Amniotic epithelial cell (primary cell): ENCODE measurements at regions not wholly inside any gene's neighbourhood (a gene's known extent, or its start where the extent isn't known, plus 50 kb on each side); places are given as distances from the start of the nearest gene placed in this dataset.
A peak's percentile ranks its signal among the peaks of the same experiment; 100 is the strongest.

Source experiments
- DNase-seq: peaks from one replicate; pipeline ENCODE4 v3.0.0-alpha.2; 2010; ENCODE audit warnings: low read depth

GRCh38 chr5:6806668-6807067, 93.4 kb downstream of the TENT4A start:
- DNase-seq = no peak

DNA sequence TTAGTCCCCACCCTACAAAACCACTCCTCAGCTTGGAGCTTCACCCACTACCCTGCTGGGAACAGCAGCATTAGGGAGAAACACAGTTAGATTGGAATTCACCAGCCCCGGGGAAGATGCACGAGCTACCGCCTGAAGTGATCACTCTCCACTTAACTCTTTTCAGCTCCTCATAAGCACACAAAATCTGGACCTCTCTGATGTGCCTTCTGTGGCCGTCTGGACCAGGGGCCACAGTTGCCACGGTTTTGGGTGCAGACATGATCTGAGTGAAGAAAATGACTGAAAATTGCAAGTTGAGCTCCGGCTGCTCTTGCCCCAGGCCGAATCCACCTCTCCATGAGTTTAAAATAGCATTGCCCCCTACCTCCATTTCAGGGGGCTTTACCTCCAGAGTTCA, 95.2 kb downstream of the TENT4A start:
- no peak for DNase-seq

DNA sequence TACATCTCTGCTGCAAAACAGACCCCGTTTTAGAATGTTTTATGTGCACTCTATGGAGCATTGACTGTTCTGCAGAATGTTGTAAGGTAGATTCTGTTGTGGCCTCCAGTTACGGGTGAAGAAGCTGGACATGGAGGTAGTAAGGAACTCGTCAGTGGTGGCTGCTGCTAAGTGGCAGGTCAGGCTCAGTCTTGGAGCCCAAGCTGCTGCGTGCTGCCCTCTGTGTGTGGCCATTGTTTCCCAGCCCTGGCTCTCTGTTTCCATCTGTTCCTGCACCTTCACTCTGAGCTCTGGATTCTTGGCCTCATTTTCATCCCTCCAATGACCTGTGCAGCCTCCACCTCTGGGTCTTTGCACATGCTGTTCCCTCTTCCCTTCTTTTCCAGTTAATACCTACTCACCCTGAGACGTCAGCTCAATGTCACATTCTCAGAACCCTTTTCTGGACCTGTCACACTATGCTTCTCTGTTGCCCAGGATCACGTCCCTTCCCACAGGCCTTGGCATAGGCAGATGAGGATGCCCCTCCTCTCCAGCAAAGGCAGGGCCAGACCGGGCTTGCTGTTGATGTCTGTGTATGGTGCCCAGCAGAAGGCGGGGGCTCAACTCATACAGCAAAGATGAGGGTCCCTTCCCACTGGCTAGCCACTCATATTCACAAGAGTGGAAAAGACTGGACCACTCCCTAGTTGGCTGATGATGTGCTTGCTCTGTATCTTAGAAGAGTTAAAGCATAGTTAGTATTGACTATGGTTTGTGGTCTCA, 97.6 kb downstream of the TENT4A start:
- no peak for DNase-seq

DNA sequence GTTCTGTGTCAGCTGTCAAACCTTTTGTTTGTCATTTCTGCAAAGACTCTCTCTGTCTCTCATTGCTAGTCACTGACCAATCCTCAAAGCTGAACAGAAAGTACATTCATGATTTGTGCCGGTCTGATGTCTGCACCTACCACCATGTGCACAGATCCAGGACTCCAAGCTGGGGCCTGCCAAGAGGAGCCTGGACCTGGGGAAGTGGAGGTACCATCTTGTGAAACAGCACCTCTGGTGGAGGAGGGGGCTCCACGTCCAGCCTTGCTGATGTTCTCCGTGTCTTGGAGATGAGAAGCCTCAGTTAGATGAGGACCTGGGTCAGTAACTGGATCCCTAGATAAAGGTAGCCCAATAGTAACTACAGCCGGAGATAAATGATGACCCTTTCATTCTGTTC, 98.9 kb downstream of the TENT4A start:
- no peak for DNase-seq

DNA sequence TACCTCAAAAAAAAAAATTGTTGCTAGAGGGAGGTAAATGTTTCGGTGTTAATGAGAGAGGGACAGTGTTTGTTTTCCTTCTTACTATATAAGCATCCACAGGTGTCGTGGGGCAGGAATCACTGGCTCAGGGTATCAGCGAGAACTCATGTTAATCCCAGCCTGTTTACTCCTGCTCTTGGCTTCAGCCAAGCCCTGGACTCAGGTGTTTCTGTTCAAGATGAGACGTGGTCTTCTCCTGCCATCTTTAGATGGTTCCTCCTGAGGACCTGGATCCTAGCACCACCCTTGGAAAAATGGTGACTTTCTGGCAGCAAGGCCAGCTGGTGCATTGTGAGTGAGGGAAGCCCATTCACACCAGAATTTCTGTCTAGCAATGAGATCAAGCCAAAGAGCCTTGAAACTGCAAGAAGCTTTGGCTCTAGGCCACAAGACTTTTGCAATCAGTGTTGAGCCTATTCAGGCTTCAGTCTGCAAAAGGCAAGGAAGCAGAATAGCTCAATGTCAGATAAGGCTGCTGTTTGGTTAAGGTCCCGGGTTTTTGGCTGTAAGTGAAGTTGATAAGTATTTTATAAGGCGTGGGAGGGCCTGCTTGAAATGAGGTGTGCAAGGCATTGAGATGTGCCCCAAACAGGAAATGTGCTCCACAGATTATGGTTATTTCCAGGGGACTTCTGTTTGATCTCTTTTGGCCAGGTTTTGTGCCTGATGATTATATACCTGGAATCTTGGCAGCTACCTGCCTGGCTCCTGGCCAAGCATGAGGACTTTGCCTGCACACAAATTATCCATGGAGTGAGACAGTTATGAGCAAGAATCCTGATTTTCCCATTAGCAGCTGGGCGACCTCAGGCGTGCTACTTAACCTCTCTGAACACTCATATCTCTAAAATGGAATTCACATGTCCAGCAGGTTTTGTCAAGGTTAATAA, 99.8 kb downstream of the TENT4A start:
- DNase-seq = peak; percentile 29

DNA sequence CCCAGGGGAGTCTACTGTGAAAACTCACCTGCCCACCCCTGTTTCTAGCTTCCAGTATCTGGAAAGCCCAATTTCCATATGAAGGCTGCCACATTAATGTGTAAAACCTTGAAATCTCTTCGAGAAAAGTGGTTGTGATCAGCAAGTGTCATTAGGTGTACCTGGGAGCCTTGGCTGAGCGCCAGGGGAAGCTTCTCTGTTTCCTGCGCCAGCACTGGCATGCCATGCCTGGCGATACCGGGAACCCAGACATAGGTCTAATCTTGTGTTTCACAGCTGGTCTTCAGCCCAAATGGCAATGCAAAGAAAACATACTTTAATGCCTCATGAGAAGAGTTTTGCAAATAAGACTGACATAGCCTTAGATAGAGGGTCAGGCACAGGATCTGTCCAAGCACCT, 101.6 kb downstream of the TENT4A start:
- DNase-seq = no peak

DNA sequence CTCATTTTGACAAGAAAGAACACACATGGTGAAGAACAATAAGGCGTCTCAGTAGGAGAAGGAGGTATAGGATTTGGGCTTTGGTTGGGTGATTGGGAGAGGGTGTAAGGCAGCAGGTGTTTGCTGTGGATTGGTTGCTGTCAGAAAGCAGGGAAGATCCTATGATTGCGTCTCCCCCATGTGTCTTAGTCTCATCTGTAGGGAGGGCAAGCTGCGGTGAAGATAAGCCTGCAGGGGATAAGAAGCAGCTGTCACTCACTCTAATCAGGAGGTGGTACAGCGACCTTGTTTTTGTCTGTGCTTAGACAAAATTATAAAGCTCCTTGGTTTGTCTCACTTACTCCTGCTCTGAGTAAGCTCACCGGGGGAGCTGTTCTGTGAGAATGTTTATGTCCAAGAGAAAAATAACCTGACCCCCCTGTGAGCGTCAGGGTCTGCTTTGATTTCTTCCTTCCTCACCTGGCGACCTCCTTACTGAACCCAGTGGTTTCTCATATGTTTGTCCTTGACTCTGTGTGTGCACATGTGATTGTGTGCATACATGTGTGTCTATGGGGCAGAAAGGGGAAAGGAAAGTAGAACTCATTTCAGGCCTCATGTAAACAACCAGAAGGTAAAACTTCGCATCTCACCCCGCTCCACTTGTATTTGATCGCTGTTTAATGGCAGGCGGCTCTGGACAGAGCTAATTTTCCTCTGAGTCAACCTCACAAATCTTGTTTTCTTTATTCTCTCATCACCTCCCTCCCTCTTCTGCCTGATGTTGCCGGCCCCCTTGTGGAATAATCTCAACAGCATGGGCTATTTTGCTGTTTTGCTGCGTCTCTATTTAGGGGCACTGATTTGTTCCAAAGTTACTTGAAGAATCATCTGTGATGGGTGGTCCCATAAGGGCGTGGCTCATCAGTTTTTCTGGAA, 105.6 kb downstream of the TENT4A start:
- no peak for DNase-seq

DNA sequence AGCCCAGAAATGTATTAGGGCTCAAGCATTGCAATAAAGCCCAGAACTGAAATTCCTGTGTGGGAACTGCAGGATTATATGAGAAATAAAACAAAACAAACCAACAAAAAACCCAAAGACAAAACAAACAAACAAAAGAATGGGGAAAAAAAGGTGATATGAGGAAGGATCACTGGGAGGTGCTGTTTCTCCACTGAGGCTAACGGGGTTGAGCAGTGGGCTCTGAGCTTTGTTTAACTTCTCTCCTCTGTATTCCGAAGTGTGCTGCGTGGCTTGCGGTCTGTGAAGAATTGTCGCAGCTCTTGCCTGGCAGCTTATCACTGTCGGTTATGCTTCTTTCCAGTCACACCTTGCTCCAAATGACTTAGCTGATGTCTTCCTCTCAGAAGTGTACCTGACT, 106.3 kb downstream of the TENT4A start:
- no peak for DNase-seq

- peak; percentile 1 for DNase-seq
These were observed 107.7 kb downstream of the TENT4A start for GRCh38 chr5:6820851-6821479.

DNA sequence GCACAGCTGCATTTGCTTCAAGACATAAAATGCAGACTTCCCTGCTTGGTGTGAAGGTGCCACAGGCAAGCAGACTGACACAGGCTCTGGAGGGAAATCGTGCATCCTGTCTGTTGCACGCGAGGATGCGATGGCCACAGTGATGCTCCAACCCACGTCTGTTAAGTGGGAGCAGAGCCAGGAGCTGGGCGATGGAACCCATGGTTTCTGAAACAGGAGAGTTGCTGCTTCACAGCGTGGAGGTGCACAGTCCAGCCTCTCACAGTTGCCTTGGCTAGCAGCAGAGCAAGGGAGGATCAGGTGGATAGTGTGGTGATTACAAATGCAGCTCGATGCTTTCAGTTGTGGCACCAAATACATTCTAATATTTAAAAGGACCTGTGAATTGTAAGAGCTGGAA, 108.8 kb downstream of the TENT4A start:
- no peak for DNase-seq

GRCh38 chr5:6822556-6823343, 109.5 kb downstream of the TENT4A start:
- DNase-seq = no peak

DNA sequence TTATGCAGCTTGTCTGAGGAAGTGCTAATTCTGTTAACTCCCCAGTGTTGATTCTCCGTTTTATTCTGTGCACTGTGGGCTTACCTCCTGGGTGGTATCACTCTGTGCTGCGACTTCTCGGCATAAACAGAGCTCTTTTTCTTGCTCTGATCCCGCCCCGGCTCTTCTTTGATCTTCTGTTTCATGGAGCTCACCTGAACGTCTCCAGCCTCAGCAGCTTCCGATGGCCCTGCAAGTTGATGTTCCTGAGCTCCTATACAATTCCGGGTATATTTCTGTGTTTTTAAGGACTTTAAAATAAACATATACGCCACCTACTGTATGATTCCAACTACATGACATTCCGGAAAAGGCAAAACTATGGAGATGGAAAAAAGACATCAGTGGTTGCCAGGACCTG, 110.8 kb downstream of the TENT4A start:
- no peak for DNase-seq

DNA sequence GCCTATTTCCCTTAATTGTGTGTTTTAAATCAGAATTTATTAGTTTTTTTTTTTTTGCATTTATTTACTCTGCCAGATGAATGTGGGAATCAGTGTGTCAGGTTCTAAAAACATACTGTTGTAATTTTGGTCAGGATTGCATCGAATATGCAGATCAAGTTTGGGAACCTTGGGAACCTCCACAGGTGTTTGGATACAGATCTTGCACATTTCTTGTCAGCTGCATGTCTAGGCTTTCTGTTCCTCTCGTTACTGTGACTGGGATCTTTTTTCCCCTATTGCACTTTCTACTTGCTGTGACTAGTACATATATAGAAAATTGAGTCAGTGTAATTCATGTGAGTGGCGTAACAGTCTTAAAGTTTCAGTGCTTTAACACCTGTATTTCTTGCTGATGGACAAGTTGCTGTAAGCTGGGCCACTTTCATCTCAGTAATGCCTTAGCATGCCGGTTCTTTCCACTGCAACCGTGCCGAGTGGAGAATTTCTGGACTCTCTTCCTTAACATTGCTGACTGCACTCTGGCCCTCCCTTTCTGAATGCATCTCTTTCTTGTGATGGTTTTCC, 112.5 kb downstream of the TENT4A start:
- DNase-seq = no peak

- no peak for DNase-seq
These were observed 113.5 kb downstream of the TENT4A start for GRCh38 chr5:6826756-6827155.

DNA sequence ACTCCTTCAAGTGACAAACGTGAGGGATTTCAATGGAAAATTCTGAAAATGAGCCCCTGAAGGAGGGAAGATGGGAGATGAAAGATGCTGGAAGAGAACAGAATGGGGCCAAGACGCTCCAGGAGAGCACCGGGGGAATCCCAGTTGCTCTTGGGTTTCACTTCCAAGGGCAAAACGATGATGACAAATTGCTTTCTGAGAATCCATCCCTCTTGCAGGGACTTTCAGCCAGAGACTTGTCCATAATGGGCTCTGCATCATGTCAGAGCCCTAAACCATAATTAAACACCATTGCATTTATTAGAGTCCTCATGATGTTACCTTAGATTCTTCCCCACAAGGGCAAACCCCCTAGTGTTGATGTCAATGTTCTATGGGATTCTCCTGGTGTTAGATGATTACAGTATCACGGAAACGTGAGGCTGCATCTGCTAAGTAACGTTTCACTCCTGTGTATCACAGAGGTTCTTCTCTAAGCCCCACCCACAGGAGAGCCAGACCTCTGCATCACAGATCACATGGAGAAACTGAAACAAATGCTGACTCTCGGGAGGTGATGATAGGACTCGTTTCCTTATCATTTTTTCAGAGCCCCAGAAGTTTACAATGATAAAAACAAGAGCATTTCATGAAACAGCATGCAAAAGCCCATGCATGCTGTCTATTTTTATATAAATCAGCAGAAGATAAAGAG, 114.4 kb downstream of the TENT4A start:
- DNase-seq = no peak

- no peak for DNase-seq
These were observed 116.0 kb downstream of the TENT4A start for GRCh38 chr5:6829150-6829784.

GRCh38 chr5:6830643-6831239, 117.5 kb downstream of the TENT4A start:
- no peak for DNase-seq

- DNase-seq = no peak
These were observed 118.7 kb downstream of the TENT4A start for GRCh38 chr5:6831678-6832671.
